Activated T-cell treated with anti-CD3 and anti-CD28 coated beads, Interleukin-2, amount 50 U/mL, for 24 hours (primary cell): ENCODE measurements at regions not wholly inside any gene's neighbourhood (a gene's known extent, or its start where the extent isn't known, plus 50 kb on each side); places are given as distances from the start of the nearest gene placed in this dataset.

Experiments used
- DNase-seq: peaks from one replicate; pipeline ENCODE4 v3.0.0-alpha.2; 2020
- H3K27ac Mint-ChIP-seq: 2 replicates; pipeline ENCODE4 v1.8.0; 2020; ENCODE audit warnings: mild to moderate bottlenecking, mixed read lengths
- H3K27me3 Mint-ChIP-seq: 2 replicates; pipeline ENCODE4 v1.8.0; 2020; ENCODE audit warnings: mixed read lengths
- H3K36me3 Mint-ChIP-seq: 2 replicates; pipeline ENCODE4 v1.8.0; 2020; ENCODE audit warnings: low read depth, mixed read lengths
- H3K4me1 Mint-ChIP-seq: 2 replicates; pipeline ENCODE4 v1.8.0; 2020; ENCODE audit warnings: low read depth, mixed read lengths
- H3K4me3 Mint-ChIP-seq: 2 replicates; pipeline ENCODE4 v1.8.0; 2020; ENCODE audit warnings: mild to moderate bottlenecking, moderate library complexity, mixed read lengths
- H3K9me3 Mint-ChIP-seq: 2 replicates; pipeline ENCODE4 v1.8.0; 2020; ENCODE audit warnings: mixed read lengths

GRCh38 chr5:165836046-165836445 is 2330.6 kb downstream of the MAT2B start:
- no peak for DNase-seq
- H3K4me3 Mint-ChIP-seq = no peak overlapping the region
- peaks cover 6% of the 10 kb centered on the region for H3K9me3 Mint-ChIP-seq
- no peak overlapping the region for H3K27ac Mint-ChIP-seq
- no peaks in the 10 kb centered on the region for H3K36me3 Mint-ChIP-seq
- H3K4me1 Mint-ChIP-seq = no peaks in the 10 kb centered on the region
- no peaks in the 10 kb centered on the region for H3K27me3 Mint-ChIP-seq

DNA sequence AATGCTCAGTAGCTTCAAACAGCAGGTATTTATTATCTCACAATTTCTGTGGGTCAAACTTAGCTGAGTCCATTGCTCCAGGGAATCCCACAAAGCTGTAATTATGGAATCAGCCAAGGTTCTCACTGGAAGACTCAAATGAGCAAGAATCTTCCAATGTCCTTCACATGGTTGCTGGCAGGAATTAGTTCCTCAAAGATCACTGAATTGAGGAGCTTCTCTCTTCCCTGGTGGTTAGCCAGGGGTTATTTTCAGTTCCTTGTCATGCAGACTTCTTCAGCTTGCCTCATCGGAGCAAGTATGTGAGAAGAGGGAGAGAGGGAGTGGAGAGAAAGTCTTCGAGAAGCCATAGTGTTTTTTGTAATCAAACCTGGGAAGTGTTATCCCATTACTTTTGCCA is 2331.9 kb downstream of the MAT2B start:
- Mint-ChIP-seq H3K27ac (no peak overlapping the region), H3K4me3 (no peak overlapping the region), H3K9me3 (peaks cover 6% of the 10 kb centered on the region), H3K4me1 (no peaks in the 10 kb centered on the region), H3K27me3 (no peaks in the 10 kb centered on the region), H3K36me3 (no peaks in the 10 kb centered on the region)
- no peak for DNase-seq

- Mint-ChIP-seq H3K4me3 (no peak overlapping the region), H3K27me3 (no peaks in the 10 kb centered on the region), H3K4me1 (no peaks in the 10 kb centered on the region), H3K9me3 (peaks cover 6% of the 10 kb centered on the region), H3K36me3 (no peaks in the 10 kb centered on the region), H3K27ac (no peak overlapping the region)
- no peak for DNase-seq
These were observed 2339.2 kb downstream of the MAT2B start for GRCh38 chr5:165844571-165844970.

GRCh38 chr5:165858118-165858517 is 2352.7 kb downstream of the MAT2B start:
- Mint-ChIP-seq H3K9me3 (peaks cover 14% of the 10 kb centered on the region), H3K27ac (no peak overlapping the region), H3K4me3 (no peak overlapping the region), H3K4me1 (no peaks in the 10 kb centered on the region), H3K36me3 (no peaks in the 10 kb centered on the region), H3K27me3 (no peaks in the 10 kb centered on the region)
- DNase-seq = no peak

GRCh38 chr5:165859251-165859650 is 2353.8 kb downstream of the MAT2B start:
- Mint-ChIP-seq H3K4me3 (no peak overlapping the region), H3K27ac (no peak overlapping the region), H3K4me1 (no peaks in the 10 kb centered on the region), H3K27me3 (no peaks in the 10 kb centered on the region), H3K36me3 (no peaks in the 10 kb centered on the region), H3K9me3 (peaks cover 14% of the 10 kb centered on the region)
- no peak for DNase-seq

DNA sequence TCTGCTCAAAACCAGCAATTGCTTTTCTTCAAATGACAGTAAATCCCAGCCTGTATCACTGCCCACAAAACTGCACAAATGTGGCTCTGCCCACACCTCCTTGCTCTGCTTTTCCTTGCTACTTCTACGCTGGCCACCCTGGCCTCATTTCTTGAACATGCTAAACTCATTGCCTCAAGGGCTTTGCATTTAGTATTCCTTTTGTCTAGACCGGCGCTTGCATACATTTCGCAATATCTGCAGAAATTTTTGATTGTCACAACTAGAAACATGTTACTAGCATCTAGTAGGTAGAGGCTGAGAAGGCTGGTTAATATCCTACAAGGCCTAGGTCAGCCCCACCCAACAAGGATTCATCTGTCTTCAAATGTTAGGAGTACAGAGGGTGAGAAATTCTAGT is 2357.8 kb downstream of the MAT2B start:
- Mint-ChIP-seq H3K9me3 (peaks cover 7% of the 10 kb centered on the region), H3K36me3 (no peaks in the 10 kb centered on the region), H3K4me3 (no peak overlapping the region), H3K4me1 (no peaks in the 10 kb centered on the region), H3K27me3 (no peaks in the 10 kb centered on the region), H3K27ac (no peak overlapping the region)
- DNase-seq = no peak

GRCh38 chr5:165871291-165871690 is 2365.9 kb downstream of the MAT2B start:
- Mint-ChIP-seq H3K27ac (no peak overlapping the region), H3K36me3 (no peaks in the 10 kb centered on the region), H3K9me3 (peaks cover 11% of the 10 kb centered on the region), H3K27me3 (no peaks in the 10 kb centered on the region), H3K4me3 (no peak overlapping the region), H3K4me1 (no peaks in the 10 kb centered on the region)
- DNase-seq = no peak

DNA sequence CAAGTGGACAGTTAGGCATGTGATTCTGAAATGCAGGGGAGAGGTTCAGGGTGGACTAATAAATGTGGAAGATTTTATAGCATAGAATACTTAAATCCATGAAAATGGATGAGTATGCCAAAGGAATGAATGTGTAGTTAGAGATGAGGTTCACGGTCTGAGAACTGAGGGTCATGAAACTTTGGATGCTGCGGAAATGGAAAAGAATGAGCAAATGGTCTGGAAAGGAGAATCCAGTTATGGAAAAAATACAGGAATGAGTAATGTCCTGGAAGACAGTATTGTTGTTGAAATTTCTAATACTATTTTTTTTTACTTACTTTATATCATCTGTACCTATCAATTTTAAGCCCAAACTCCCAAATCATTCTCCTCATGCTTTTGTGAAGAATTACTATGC is 2369.4 kb downstream of the MAT2B start:
- Mint-ChIP-seq H3K27ac (no peak overlapping the region), H3K27me3 (no peaks in the 10 kb centered on the region), H3K4me3 (no peak overlapping the region), H3K36me3 (no peaks in the 10 kb centered on the region), H3K9me3 (peaks cover 29% of the 10 kb centered on the region), H3K4me1 (no peaks in the 10 kb centered on the region)
- DNase-seq = no peak

DNA sequence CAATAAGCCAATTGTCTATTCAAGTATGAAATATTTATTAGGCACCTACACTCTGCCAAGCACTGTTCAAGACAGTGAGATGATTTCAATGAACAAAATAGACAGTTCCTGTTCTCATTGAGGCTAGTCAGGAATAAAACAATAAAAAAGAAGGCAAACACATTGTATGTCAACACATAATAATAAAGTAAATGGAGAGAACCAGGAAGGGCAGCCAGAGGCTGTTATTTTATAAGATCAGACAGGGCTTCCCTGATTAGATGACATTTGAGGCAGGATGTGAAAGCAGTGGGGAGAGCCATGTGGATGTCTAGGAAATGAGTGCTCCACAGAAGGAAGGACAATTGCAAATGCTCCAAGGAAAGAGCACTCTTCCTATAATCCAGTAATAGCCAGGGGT is 2371.1 kb downstream of the MAT2B start:
- H3K27me3 Mint-ChIP-seq = no peaks in the 10 kb centered on the region
- DNase-seq = no peak
- no peaks in the 10 kb centered on the region for H3K4me1 Mint-ChIP-seq
- no peak overlapping the region for H3K27ac Mint-ChIP-seq
- H3K4me3 Mint-ChIP-seq = no peak overlapping the region
- H3K9me3 Mint-ChIP-seq = peaks cover 25% of the 10 kb centered on the region
- no peaks in the 10 kb centered on the region for H3K36me3 Mint-ChIP-seq

- no peaks in the 10 kb centered on the region for H3K36me3 Mint-ChIP-seq
- H3K27me3 Mint-ChIP-seq = no peaks in the 10 kb centered on the region
- DNase-seq = no peak
- peaks cover 25% of the 10 kb centered on the region for H3K9me3 Mint-ChIP-seq
- no peak overlapping the region for H3K27ac Mint-ChIP-seq
- no peak overlapping the region for H3K4me3 Mint-ChIP-seq
- no peaks in the 10 kb centered on the region for H3K4me1 Mint-ChIP-seq
These were observed 2372.1 kb downstream of the MAT2B start for GRCh38 chr5:165877475-165877874.

GRCh38 chr5:165881259-165881658 is 2375.8 kb downstream of the MAT2B start:
- Mint-ChIP-seq H3K4me1 (no peaks in the 10 kb centered on the region), H3K9me3 (peaks cover 23% of the 10 kb centered on the region), H3K27me3 (no peaks in the 10 kb centered on the region), H3K4me3 (no peak overlapping the region), H3K36me3 (no peaks in the 10 kb centered on the region), H3K27ac (no peak overlapping the region)
- DNase-seq = no peak

- Mint-ChIP-seq H3K9me3 (peaks cover 21% of the 10 kb centered on the region), H3K4me3 (no peak overlapping the region), H3K27ac (no peak overlapping the region), H3K27me3 (no peaks in the 10 kb centered on the region), H3K36me3 (no peaks in the 10 kb centered on the region), H3K4me1 (no peaks in the 10 kb centered on the region)
- no peak for DNase-seq
These were observed 2376.7 kb downstream of the MAT2B start for GRCh38 chr5:165882099-165882498.

DNA sequence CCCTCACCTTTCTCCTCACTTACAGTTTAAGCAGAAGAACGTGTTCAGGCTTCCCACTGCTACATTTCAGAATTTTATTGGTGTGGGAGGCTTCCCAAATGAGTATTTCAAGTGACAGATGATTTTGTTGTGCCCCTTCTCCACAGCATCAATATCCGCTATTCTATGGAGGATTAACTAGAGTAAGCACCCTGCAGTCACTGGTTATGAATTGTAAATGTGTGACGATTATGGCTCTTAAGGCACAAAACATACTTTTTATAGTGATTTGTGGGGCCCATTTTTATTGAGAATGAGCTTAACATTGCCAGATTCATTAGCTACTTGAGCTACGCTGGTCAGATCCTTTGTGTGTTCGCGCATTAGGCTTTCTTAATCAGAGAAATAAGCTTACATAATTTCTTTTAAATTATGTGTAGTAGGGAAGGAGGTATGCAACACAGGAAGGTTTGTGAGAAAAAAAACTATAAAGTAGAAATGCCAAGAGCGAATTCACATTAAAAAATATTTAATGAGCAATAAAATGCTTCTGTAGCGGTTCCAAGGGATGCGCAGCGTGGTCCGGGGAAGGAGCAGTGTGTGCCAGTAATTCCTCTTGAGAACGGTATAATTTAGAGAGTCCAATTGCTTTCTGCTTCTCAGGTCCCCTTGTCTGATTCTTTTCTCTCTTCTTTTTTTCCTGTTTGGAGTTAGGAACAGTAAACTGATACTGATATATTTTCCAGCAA is 2380.4 kb downstream of the MAT2B start:
- Mint-ChIP-seq H3K36me3 (no peaks in the 10 kb centered on the region), H3K9me3 (peaks cover 15% of the 10 kb centered on the region), H3K4me3 (no peak overlapping the region), H3K27me3 (no peaks in the 10 kb centered on the region), H3K27ac (no peak overlapping the region), H3K4me1 (no peaks in the 10 kb centered on the region)
- no peak for DNase-seq

GRCh38 chr5:165887147-165887546 is 2381.7 kb downstream of the MAT2B start:
- H3K4me3 Mint-ChIP-seq = no peak overlapping the region
- no peak overlapping the region for H3K27ac Mint-ChIP-seq
- no peaks in the 10 kb centered on the region for H3K4me1 Mint-ChIP-seq

DNA sequence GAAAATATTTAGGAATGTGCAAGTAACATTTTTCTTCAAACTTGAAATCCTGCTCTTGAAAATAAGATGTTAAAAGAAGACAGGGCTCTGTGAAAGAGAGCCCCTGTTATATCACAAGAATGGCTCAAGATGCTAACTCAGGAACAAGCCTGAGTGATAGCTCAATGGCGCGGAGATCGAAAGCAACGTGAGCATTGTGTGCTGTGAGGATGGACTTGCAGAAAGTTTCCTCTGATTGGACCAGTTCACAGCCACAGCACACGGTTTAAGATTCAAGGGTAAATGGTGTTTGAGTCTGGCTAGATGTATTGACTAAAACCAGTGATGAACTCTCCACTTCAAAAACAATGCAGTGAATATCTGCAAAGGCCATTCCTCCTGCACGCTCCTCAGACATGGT is 2387.0 kb downstream of the MAT2B start:
- Mint-ChIP-seq H3K27me3 (no peaks in the 10 kb centered on the region), H3K9me3 (peaks cover 16% of the 10 kb centered on the region), H3K27ac (no peak overlapping the region), H3K4me1 (no peaks in the 10 kb centered on the region), H3K36me3 (no peaks in the 10 kb centered on the region), H3K4me3 (no peak overlapping the region)
- no peak for DNase-seq

More at GRCh38 chr5:165887147-165887546, 2381.7 kb downstream of the MAT2B start:
- Mint-ChIP-seq H3K36me3 (no peaks in the 10 kb centered on the region), H3K27me3 (no peaks in the 10 kb centered on the region), H3K9me3 (peaks cover 17% of the 10 kb centered on the region)
- DNase-seq = no peak

- Mint-ChIP-seq H3K4me1 (no peaks in the 10 kb centered on the region), H3K4me3 (no peak overlapping the region), H3K27me3 (no peaks in the 10 kb centered on the region), H3K27ac (no peak overlapping the region), H3K9me3 (peaks cover 13% of the 10 kb centered on the region), H3K36me3 (no peaks in the 10 kb centered on the region)
- no peak for DNase-seq
These were observed 2389.5 kb downstream of the MAT2B start for GRCh38 chr5:165894916-165895315.
